Panc1 (cell line): ENCODE measurements at regions not wholly inside any gene's neighbourhood (a gene's known extent, or its start where the extent isn't known, plus 50 kb on each side); places are given as distances from the start of the nearest gene placed in this dataset.
A peak's percentile ranks its signal among the peaks of the same experiment; 100 is the strongest.

ENCODE experiments used
- ATAC-seq: fragments of 200-7000 bp; cut with Tn5 transposase; 2 replicates; pipeline ENCODE4 v1.9.1; 2020; ENCODE audit warnings: mild to moderate bottlenecking, moderate library complexity
- BruUV-seq: library from RNA; stranded (reverse); fragments of 400-500 nt; replicated peaks from 2 replicates; lab custom pipeline; 2021; lab: Mats Ljungman, UMichigan
- CTCF ChIA-PET: fragments of 300-600 bp; sonication (Branson Sonifier 250); formaldehyde crosslinking; loops from one replicate; lab custom pipeline; 2022; ENCODE audit warnings: antibody characterized with exemption; lab: Charles Lee
- POLR2A ChIA-PET: fragments of 300-600 bp; sonication (Branson Sonifier 250); formaldehyde crosslinking; loops from one replicate; lab custom pipeline; 2022; ENCODE audit warnings: antibody characterized with exemption; lab: Charles Lee
- DNase-seq: peaks from one replicate; pipeline ENCODE4 v3.0.0-alpha.2; 2010; ENCODE audit warnings: low read depth, low spot score
- H3K27ac ChIP-seq: 2 replicates; pipeline ENCODE4 v1.5.1; 2011; ENCODE audit warnings: mild to moderate bottlenecking, low read length, inconsistent platforms
- H3K27me3 ChIP-seq: fragments of 200-500 bp; sonication (Bioruptor generic); 2 replicates; pipeline ENCODE4 v1.6.0; 2014; ENCODE audit warnings: low read length, inconsistent platforms; ENCODE audit not compliant: control insufficient read depth, insufficient read depth
- H3K36me3 ChIP-seq: fragments of 200-500 bp; sonication (Bioruptor generic); 2 replicates; pipeline ENCODE4 v1.5.1; 2014; ENCODE audit warnings: inconsistent platforms, mild to moderate bottlenecking, low read length, moderate library complexity; ENCODE audit not compliant: control insufficient read depth, insufficient read depth
- H3K4me1 ChIP-seq: 2 replicates; pipeline ENCODE4 v1.5.1; 2011; ENCODE audit warnings: inconsistent platforms, mild to moderate bottlenecking, low read length, moderate library complexity; ENCODE audit not compliant: control insufficient read depth, insufficient read depth
- H3K4me3 ChIP-seq, 2 experiments: 2 replicates each; pipeline ENCODE4 v1.5.1; 2011 to 2012; ENCODE audit warnings: low read depth in 2 of 2, low read length in 2 of 2, mild to moderate bottlenecking in 2 of 2, inconsistent platforms in 1 of 2, moderate library complexity in 1 of 2
- H3K9me3 ChIP-seq: fragments of 200-500 bp; sonication (Bioruptor generic); 2 replicates; pipeline ENCODE4 v1.5.1; 2014; ENCODE audit warnings: low read depth, mild to moderate bottlenecking, inconsistent platforms, low read length, moderate library complexity; ENCODE audit not compliant: control insufficient read depth, insufficient read depth
- POLR2AphosphoS5 ChIP-seq: IDR thresholded peaks from 2 replicates; pipeline ENCODE4 v1.6.1; 2012; ENCODE audit warnings: mild to moderate bottlenecking, low read depth, low read length, moderate library complexity
- SIN3A ChIP-seq: IDR thresholded peaks from 2 replicates; pipeline ENCODE4 v1.6.1; 2012; ENCODE audit warnings: low read depth, mild to moderate bottlenecking, low read length, moderate library complexity, borderline replicate concordance; ENCODE audit not compliant: insufficient read depth
- TCF7L2 ChIP-seq: IDR thresholded peaks from 2 replicates; pipeline ENCODE4 v1.6.1; 2011; ENCODE audit warnings: mild to moderate bottlenecking, low read depth, low read length, inconsistent platforms
- in situ Hi-C: cut with HindIII; loops from 2 replicates; pipeline ENCODE4 v1.10.0; 2016; ENCODE audit warnings: low sequenced_read_pairs, low pct_unique_long_range_greater_than_20kb
- intact Hi-C: fragments of 100-400 bp; cut with micrococcal nuclease; formaldehyde crosslinking; loops from one replicate; pipeline ENCODE4 v1.10.0; 2022; ENCODE audit not compliant: unreplicated experiment
- TF ChIP-seq, protein P1 (sequence below), 2 experiments: IDR thresholded peaks; 2 replicates each; pipeline ENCODE4 v1.6.1; 2011 to 2012; ENCODE audit warnings: low read depth in 2 of 2, control low read depth in 1 of 2, low read length in 1 of 2, mild to moderate bottlenecking in 1 of 2, moderate library complexity in 1 of 2; ENCODE audit not compliant: insufficient read depth in 1 of 2
- TF ChIP-seq, protein P2 (sequence below): fragments of 450-650 bp; IDR thresholded peaks from 2 replicates; pipeline ENCODE4 v1.5.1; 2017; ENCODE audit warnings: mild to moderate bottlenecking

DNA sequence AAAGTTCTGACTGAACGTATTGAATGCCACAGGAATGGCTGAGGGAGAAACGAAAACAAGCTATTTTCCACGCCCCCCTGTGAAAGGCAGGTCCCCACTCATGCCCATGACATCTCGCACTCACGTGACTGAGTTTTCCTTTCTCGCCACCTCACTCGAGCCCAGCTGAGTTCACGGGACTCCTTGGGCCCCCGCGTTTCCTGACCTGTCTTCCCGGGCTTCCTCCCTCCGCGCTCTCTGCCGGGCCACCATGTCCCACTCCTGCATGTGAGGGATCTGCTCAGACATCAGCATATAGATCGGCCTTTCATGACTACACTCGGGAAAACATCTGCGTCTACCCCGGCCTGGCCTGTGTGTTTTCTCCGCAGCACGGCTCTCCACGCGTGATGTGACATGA, 226.0 kb upstream of the ADARB2 start:
- no peak for ATAC-seq
- ChIA-PET POLR2A (no interaction called here), CTCF (no interaction called here)
- no peaks in the 10 kb centered on the region for H3K4me1 ChIP-seq
- no TSS peak for BruUV-seq
- no peaks in the 10 kb centered on the region for H3K9me3 ChIP-seq
- H3K27ac ChIP-seq = no peak overlapping the region
- H3K36me3 ChIP-seq = no peaks in the 10 kb centered on the region
- H3K27me3 ChIP-seq = no peaks in the 10 kb centered on the region
- no peak overlapping the region for H3K4me3 ChIP-seq
- TF ChIP-seq, protein P1, sequence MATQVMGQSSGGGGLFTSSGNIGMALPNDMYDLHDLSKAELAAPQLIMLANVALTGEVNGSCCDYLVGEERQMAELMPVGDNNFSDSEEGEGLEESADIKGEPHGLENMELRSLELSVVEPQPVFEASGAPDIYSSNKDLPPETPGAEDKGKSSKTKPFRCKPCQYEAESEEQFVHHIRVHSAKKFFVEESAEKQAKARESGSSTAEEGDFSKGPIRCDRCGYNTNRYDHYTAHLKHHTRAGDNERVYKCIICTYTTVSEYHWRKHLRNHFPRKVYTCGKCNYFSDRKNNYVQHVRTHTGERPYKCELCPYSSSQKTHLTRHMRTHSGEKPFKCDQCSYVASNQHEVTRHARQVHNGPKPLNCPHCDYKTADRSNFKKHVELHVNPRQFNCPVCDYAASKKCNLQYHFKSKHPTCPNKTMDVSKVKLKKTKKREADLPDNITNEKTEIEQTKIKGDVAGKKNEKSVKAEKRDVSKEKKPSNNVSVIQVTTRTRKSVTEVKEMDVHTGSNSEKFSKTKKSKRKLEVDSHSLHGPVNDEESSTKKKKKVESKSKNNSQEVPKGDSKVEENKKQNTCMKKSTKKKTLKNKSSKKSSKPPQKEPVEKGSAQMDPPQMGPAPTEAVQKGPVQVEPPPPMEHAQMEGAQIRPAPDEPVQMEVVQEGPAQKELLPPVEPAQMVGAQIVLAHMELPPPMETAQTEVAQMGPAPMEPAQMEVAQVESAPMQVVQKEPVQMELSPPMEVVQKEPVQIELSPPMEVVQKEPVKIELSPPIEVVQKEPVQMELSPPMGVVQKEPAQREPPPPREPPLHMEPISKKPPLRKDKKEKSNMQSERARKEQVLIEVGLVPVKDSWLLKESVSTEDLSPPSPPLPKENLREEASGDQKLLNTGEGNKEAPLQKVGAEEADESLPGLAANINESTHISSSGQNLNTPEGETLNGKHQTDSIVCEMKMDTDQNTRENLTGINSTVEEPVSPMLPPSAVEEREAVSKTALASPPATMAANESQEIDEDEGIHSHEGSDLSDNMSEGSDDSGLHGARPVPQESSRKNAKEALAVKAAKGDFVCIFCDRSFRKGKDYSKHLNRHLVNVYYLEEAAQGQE (IDR thresholded peaks at IDR 0.05; ENCODE audit: insufficient read depth in 1 of 2, low read depth in 2 of 2, low read length in 1 of 2) = no peak
- TF ChIP-seq SIN3A (no peak), TCF7L2 (no peak), POLR2AphosphoS5 (no peak)
- TF ChIP-seq, protein P2, sequence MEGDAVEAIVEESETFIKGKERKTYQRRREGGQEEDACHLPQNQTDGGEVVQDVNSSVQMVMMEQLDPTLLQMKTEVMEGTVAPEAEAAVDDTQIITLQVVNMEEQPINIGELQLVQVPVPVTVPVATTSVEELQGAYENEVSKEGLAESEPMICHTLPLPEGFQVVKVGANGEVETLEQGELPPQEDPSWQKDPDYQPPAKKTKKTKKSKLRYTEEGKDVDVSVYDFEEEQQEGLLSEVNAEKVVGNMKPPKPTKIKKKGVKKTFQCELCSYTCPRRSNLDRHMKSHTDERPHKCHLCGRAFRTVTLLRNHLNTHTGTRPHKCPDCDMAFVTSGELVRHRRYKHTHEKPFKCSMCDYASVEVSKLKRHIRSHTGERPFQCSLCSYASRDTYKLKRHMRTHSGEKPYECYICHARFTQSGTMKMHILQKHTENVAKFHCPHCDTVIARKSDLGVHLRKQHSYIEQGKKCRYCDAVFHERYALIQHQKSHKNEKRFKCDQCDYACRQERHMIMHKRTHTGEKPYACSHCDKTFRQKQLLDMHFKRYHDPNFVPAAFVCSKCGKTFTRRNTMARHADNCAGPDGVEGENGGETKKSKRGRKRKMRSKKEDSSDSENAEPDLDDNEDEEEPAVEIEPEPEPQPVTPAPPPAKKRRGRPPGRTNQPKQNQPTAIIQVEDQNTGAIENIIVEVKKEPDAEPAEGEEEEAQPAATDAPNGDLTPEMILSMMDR = no peak
- no peak for DNase-seq
- intact Hi-C loops = no loop called here
- in situ Hi-C loops = no loop called here

DNA sequence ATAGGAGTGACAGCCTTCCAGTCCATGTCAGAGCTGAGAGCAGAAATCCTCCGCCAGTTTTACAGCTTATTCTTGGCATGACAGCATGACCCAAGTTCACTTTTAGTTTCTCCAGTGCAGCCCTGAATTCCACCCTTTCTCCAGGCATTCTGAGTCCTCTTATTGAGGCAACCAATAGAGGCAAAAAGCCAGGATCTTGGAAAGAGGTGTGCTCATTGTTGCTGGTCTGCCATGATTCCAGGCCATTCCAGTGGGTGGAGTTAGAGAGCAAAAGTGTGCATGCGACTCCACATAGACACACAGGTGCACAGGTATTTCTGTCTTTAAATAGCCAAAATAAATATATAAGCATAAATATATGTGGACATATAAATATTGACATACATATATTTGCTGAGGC, 224.7 kb upstream of the ADARB2 start:
- H3K4me1 ChIP-seq = no peaks in the 10 kb centered on the region
- no peak overlapping the region for H3K4me3 ChIP-seq
- intact Hi-C loops = no loop called here
- in situ Hi-C loops = no loop called here
- no peaks in the 10 kb centered on the region for H3K9me3 ChIP-seq
- ChIA-PET CTCF (no interaction called here), POLR2A (no interaction called here)
- no peaks in the 10 kb centered on the region for H3K36me3 ChIP-seq
- no peak overlapping the region for H3K27ac ChIP-seq
- DNase-seq = no peak
- TF ChIP-seq, protein P1 (IDR thresholded peaks at IDR 0.05; ENCODE audit: insufficient read depth in 1 of 2, low read depth in 2 of 2, low read length in 1 of 2) = no peak
- TF ChIP-seq, protein P2 = peak; percentile 21; the same call in 1 of the 2 replicates
- no peaks in the 10 kb centered on the region for H3K27me3 ChIP-seq
- BruUV-seq = no TSS peak
- ATAC-seq = no peak
